Prostate gland (tissue), 2 donors: ENCODE measurements at regions not wholly inside any gene's neighbourhood (a gene's known extent, or its start where the extent isn't known, plus 50 kb on each side); places are given as distances from the start of the nearest gene placed in this dataset.

Experiments
- CTCF ChIP-seq, 4 experiments: fragments of 200-600 bp in 2 of 4; fragments of 450-650 bp in 2 of 4; sonication (generic) in 2 of 4; IDR thresholded peaks; 1 replicate in 3 of 4; 2 replicates in 1 of 4; pipeline ENCODE4 v1.5.1; 2016 to 2019; ENCODE audit warnings: antibody characterized with exemption in 4 of 4, mild to moderate bottlenecking in 2 of 4, moderate library complexity in 2 of 4
- POLR2A ChIP-seq: fragments of 450-650 bp; IDR thresholded peaks from one replicate; pipeline ENCODE4 v1.6.1; 2016; ENCODE audit warnings: antibody characterized with exemption, mild to moderate bottlenecking
- POLR2AphosphoS5 ChIP-seq: sonication (generic); formaldehyde crosslinking; IDR thresholded peaks from one replicate; pipeline ENCODE4 v1.6.1; 2017; ENCODE audit warnings: antibody characterized with exemption

GRCh38 chr7:131899271-131900030 lies 343.0 kb upstream of the PODXL start:
- TF ChIP-seq CTCF (IDR thresholded peaks at IDR 0.05) (no peak), POLR2A (no peak), POLR2AphosphoS5 (no peak)
